HuH-7.5 (cell line): ENCODE measurements at regions not wholly inside any gene's neighbourhood (a gene's known extent, or its start where the extent isn't known, plus 50 kb on each side); places are given as distances from the start of the nearest gene placed in this dataset.
"Not testable (repeated sequence)": the region's sequence is repeated elsewhere in the genome, so short reads cannot be mapped to it uniquely, and the experiment has no call there.

ENCODE experiments used
- DNase-seq: peaks from one replicate; pipeline ENCODE4 v3.0.0; 2011; ENCODE audit warnings: low spot score

DNA sequence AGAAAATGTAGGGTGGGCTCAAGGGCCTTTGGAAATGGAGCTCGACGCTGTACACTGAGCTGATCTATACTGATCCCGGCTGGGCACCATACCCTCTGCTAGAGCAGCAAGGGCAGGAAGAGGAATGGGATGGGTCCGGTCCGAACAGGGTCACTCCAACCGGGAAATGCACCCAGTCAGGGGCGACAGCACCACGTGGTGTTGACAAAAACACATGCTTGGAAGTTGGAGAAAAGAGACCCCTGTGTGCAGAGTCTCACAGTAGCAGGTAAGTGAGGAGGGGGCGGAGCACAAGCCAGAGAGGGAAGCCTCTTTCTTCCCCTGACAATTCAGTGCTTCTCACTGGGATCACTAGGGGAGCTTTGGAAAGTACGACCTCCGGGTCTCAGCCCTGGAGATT lies 84.1 kb upstream of the ASB18 start:
- DNase-seq = no peak

DNA sequence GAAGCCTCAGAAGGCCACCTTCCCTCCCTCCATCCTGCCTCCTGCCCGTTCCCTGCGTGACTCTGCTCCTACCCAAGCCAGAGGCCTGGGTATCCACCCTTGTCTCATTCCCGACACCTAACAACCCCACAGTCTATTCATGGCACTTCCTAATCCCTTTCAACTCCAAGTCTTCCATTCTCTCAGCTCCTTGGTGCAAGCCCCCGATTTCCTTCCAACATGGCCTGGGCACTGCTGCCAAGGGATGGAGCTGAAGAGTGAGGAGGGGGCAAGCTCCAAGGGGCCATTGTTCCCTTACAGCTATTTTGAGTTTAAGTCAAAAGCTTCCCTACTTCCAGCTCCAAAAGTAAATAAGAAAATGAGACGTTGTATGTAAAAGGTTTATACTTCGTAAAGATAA lies 84.8 kb upstream of the ASB18 start:
- no peak for DNase-seq

DNA sequence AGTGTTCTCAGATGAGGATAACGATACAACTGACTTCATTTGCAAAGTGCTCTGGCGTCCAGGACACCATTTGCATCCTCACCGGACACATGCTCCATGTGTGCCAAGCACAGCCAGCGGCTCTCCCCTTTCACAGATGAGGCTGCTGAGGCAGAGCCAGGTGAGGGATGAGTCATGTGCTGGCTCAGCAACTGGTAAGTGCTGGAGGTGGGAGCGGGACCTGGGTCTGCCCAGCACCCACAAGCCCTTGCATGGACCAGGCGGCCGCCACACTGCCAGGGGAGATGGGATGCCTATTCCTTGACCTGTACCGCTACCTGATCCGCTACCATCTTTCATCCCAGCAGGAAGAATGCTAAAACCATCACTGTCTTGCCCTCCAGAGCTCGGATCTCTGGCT lies 86.2 kb upstream of the ASB18 start:
- no peak for DNase-seq

DNA sequence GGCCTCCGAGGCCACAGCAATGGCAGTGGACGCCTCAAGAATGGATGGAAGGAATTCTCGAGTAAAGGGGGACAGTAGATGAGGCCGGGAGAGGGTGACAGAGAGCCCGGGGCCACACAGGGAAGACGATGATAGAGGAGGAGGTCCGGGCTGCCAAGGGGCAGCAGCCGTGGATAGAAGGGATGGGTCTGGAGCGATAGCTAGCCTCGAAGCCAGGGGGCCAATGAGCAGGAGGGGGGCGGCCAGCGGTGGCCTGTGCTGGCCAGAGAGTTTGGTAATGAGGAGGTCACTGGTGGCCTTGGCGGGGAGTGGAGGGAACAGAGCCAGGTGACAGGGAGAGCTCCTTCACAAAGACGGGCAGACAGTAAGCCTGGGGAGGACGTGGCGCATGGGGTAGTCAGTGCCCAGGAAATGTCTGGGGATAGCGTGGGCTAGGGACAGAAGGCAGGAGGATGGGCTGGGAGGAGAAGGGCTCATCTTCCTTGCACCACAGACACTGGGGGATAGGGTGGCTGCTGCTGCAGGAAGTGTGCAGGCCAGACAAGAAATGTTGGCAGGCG lies 87.8 kb upstream of the ASB18 start:
- DNase-seq = no peak

DNA sequence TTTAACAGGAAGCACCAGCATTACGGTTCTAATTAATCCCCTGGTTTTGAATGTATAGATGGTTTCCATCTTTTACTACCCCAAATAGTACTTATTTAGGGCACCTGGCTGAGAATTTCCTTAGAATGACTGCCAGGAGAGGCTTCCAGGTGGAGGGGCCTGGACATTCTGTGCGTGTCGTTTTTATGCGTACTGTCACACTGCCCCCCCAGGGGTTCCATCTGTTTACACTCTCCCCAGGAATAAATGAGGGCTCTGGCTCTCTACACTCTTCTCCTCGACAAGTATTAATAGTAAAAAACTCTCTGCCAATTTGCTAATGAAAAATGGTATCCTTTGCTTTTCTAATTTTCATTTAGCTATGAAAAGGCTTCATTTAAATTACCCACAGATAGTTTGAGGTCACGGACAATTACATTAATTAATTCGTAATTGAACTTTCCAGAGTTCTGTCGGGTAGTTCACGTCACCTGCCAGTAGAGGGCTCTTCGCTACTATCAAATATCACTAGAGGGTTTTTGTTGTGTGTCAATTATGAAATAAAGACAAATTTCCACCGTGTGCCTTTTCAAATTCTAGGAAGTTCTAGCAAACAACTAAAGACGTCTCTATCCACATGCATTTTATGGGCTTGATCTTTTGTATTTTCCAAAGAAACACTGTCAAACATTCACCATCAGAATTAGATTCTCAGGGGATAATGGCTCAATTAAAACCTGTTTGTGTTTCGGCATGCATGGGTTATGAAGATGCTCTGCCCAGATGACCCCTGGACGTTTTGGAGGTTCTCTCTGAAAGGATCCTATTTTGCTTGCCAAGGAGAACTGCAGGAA lies 88.8 kb upstream of the ASB18 start:
- DNase-seq = no peak

DNA sequence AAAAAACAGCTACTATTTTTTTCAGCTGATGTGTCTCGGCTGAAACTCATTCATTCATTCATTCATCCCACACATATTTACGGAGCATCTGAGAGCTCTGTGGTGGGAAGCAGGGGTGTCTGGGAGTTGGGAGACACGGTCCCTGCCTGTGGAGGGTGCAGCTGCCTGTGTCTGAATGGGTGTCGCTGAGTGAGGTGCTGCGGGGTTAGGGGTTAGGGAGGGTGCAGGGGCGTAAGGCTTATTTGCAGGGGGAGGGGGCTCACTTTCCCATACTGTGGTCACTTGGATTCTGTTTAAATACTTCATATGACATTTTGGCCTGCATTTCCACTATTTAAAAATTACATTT lies 89.4 kb upstream of the ASB18 start:
- no peak for DNase-seq

DNA sequence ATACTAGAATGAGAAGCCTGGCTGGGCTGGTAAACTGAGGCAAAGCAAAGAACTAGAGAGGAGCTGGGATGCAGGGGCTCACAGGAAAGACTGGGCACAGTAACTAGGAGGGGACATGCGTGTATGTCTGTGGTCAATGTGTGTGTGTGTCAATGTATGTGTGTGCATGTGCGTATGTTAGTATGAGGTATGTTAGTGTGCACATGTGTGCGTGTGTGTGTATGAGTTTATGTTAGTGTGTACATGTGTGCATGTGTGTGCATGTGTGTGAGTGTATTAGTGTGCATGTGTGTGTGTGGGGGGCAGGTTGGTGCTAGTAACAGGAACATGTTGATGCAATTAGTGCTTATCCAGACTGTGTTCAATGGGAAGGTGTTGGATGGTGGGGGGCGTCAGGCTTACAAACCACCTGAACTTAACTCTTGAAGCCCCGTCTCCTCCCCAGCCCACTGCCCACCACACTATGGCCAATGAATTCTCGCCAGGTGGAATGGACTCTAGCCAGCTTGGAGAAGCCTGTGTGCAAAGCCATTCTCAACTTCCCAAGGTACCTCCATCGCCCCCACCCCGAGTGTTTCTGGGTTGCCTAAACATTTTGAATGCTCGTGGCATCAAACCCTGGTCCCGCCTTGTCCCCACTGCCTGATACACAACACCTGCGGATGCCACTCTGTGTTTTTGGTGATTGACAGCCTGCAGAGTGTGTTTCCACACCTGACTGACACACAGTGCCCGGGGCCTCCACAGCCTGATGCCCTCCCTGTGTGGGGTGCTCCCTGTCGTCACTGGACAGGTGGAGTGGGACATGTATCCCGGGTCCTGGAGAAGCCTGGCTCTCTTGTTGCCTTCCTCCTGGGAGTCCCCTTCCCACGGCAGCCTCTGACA lies 90.1 kb upstream of the ASB18 start:
- no peak for DNase-seq

DNA sequence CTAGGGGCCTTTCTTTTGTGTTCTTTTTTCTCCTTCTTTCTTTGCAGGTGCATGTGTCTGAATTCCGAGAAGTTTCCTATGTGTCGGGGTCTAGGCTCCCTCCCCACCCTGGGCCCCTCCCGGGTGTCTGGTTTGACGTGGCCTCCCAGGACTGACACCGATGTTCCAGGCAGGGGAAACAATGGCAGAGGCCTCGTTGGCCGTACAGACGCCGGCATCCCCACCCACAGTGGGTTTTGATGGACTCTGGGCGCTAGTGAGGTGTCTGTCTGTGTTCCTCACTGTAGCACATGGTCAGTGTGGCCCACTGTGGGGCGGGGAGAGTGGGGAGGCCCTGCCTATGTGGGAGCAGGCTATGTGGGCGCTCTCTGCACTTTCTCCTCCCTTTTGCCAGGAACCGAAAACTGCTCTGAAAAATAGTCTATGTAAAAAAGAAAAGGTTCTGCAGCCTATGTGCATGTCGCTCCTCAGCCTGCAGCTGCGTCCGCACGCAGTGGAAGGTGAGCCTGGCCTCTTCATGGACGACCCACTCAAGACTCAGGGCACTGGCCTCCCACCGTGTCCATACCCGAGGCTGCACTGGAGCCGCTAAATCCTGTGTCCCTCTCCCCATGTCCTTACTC lies 90.9 kb upstream of the ASB18 start:
- DNase-seq = no peak

DNA sequence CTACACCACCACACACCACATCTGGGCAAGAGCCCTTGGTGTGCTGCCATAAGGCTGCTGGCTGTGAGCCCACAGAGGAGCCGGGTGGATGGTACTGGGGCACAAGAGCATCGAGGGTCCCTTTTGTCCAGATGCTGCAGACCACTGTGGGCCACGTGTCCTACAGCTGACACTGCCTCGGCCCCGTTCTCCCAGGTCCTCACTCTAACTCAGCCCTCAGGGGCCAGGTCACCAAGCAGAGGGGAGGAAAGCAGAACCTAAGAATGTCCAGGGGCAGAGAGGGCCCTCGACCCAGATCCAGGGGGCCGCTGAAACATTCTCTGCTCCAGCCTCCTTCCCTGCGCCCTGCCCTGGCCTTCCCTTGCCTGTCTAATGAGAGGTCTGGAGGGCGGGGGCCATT lies 91.7 kb upstream of the ASB18 start:
- no peak for DNase-seq

DNA sequence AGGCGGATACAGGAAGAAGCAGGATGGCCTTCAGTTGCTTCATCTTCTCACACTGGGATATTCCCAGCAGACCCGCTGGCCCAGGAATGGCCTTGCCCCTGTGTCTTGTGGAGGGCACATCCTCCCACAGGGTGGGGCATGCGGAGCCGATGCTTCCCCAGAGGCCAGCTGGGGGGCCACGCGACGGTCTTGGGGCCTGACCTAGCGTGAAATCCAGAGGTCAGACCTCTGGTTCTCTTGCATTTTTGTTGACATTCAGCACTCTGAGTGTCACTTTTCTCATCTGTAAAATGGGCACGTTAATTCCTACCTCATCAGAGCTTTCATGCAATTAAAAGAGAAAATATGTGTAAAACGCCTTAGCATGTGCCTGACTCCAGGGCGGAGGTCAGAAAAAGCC lies 92.1 kb upstream of the ASB18 start:
- DNase-seq = not testable (repeated sequence)

DNA sequence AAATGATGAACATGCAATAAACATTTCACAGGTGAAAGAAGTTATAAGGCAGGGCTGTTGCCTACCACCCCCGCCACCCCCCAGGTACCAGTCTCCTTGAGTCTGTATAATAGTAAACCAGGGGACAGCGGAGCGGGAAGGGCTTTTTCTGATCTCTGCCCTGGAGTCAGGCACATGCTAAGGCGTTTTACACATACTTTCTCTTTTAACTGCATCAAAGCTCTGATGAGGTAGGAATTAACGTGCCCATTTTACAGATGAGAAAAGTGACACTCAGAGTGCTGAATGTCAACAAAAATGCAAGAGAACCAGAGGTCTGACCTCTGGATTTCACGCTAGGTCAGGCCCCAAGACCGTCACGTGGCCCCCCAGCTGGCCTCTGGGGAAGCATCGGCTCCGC lies 94.3 kb upstream of the ASB18 start:
- DNase-seq = not testable (repeated sequence)

DNA sequence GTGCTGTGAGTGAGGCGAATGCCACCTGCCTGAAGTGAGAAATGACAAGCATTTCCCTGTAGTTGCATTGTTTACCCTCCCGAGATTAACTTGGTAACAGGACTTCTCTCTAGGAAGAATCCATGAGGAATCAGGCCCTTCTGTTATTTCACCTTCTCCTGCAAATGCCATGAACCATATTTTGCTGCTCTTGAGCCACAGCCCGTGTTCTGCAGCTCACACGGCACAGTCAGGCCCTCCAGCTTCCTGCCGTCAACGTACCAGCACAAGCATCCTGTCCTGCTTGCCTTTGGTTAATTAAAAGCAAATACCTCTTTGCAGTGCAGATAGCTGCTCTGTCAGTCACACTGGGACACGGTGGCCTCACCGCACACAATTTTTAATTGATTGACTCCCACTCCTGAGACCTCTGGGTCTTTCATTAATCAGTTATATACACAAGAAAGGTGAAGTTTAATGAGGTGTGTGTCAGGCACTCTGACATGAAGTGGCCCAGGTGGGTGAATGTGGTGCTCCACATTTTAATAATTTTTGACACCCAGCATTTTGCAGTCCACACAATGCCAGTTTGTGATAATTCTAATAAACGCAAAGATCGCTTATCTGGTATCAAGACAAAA lies 95.3 kb upstream of the ASB18 start:
- DNase-seq = no peak

DNA sequence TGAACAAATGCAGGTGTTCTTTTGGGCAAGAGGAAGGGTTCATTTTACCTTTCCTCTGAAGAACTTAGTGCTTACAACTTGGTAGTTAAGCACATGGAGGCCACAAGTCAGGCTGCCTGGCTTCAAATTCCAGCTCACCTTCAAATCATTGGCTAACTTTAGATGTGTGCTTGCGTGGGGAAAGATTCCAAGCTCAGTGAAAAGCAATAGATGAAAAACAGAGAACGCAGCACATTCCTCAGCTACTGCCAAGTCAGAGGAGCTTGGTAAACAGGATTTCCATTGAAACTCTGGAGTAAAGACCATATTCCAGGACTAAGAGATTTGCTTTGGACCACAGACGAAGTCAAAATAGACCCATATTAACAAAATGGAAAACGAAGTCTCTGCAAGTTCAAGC lies 96.3 kb upstream of the ASB18 start:
- no peak for DNase-seq

DNA sequence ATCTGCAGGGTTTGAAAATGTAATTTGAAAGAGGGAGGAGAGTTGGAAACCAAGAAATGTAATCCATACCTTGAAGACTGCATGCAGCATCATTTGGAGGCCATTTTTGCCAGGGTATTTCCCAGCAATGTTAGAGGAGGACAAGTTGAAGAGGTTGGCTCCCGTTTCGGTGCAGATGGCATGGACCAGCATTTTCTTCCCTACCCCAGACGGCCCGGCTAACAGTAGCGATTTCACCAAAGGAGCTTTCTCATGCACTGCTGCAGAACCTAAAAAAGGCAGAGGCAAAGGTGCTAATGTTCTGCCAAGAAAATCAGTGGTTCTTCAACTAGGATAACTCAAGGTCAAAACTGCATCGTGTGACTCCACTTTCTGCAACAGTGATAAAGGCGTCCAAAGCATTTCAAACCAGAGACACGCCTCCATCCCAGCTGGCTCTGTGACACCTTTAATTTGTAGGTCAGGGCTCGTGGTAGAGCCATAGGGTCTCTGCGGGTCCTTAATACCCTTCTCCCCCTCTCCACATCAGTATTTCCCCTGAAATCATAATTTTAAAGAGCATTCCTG lies 99.6 kb upstream of the ASB18 start:
- no peak for DNase-seq

DNA sequence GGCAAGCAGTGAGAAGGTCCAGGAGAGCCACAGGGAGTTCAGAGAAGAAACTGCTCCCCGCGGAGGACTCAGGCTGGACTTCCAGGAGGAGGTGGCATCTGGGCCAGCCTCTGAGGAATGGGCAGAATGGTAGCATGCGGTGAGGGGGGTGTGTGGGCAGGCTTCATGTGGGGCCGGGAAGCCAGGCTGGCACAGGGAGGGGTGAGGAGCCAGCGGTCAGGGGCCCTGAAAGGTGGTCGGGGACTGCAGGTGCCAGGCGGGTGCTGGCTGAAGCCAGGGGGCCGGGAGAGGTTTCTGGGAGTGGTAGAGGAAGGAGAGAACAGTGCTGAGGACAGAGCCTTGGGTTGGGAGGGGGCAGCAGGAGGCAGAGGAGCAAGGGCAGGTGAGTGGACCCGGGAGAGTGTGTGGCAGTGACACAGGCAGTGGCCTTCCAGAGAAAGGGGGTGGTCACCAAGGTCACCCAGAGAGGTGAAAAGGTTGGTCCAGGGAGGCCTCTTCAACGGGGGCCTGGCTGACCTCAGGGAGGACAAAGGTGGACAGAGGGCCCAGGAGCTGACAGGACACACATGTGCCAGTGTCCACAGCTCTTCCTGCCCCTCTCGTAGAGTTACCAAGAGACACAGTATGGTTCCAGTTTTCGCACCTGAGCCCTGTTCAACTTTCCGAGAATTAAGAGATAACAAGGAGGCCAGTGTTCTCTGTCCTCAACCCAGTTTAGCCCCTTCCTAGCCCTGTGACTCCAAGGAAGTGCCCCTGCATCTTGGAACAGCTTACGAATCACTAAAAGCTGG lies 101.2 kb upstream of the ASB18 start:
- DNase-seq = no peak

DNA sequence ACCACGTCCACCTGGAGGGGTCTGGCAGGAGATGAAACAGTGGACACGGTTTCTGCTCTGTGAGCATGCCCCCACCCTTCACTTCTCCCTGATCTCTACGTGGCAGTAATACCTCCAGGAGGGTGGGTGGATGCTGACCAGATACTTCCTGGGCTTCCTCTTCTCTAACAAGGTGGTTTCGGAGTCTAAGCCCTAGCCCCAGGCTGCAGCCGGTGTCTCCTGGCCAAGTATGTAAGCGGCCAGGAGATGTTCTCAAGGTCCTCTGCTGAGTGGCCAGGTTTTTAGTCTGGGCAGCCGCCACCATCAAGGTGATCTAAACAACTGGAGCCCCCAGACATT lies 101.8 kb upstream of the ASB18 start:
- DNase-seq = no peak

DNA sequence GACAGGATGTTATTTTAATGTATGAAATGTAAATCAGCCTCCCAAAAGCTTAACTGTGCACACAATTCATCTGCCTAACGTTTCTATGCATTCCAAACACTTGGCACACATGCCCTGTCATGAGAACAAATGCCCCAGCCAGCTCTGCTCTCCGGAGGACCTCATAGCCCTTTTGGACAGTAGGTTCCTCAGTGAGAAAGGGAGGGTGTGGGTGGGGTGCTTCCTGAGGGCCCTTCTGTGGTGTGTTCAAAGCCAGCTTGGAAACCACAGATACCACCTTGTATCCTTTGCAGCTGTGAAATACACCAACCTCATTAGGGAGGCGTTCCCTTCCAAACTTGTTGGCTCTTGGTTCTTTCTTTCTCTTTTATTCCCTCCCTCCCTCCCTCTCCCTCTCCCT lies 102.2 kb upstream of the ASB18 start:
- no peak for DNase-seq

DNA sequence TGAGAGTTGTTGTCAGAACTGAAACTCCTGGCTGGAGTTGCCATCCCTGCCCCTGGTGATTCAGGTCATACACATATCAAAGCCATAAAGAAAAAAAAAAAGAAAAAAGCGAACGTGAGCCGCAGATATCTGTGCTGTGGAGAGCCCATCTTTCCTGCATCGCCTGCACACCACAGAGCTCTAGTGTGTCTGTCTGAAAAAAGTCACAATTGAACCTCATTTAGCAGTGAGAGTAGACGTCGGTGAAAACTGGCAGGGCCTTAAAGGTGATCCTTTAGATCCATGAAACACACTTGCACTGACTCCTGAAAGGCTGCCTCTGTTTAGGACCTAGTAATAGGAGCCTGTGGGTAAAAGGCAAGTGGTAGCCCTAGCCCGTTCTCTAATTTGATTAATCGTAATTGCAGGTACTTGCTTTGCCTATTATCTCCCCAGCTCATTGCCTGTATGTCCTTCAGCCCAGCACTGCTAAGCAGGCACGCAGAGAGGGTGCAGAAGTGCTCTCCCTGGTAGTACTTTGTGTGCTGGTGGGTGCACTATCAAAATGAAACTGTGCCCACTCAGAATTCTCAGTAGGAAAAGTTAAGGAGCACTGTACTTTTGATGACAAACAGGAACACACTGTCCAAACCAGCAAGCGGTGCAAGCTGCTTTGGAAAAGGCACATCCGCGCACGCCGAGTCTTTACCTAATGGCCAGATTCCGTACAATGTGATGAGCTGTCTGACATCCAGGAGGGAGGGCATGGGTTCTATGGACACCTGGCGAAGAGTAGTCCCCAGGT lies 103.5 kb upstream of the ASB18 start:
- no peak for DNase-seq

DNA sequence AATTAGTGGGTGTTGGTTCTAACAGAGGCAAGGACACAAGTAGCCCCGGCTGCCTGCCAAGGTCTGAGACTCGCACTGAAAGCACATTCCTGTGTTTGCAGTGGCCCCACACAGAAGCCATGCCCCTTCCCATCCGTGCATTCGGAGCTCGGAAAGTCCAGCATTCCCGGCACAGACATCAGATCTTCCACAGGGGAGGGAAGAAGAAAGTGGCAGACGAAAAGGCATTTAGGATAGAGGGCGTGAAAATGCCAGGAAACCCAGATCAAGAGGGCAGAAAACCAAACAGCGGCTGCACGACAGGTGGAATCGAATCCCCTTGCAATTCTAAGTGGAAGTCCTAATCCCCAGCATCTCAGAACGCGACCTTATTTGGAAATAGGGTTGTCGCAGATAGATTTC lies 105.5 kb upstream of the ASB18 start:
- DNase-seq = no peak

DNA sequence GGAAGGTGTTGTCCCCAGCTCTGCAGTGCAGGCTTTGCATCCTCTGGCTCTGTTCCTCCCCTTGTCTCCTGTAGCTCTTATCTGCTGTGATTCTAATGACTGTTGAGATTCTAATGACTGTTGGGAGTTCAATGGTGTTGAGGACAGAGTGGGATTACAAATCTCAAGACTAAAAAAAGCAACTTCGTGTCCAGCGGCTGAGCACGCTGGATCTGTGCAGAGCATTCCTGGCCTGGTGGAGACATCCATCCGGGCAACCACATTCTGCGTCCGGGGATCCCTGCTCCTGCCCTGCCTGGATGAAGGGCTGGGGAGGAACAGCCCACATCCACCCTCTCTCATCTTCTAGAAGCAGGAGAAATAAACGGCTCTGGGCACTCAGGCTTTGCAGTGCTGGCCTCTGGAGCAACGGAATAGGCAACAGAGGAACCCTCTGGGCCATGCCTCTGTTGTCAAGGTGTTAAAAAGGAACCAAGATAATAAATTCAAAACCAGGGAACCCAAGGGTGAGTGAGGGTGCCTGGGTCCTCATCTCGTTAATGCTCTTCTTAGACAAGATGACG lies 106.7 kb upstream of the ASB18 start:
- no peak for DNase-seq
